NB4 (cell line): ENCODE measurements at regions not wholly inside any gene's neighbourhood (a gene's known extent, or its start where the extent isn't known, plus 50 kb on each side); places are given as distances from the start of the nearest gene placed in this dataset.

Experiments
- CTCF ChIP-seq: IDR thresholded peaks from one replicate; pipeline ENCODE4 v1.5.1; 2012; ENCODE audit warnings: low read depth, low read length
- MYC ChIP-seq: IDR thresholded peaks from 2 replicates; pipeline ENCODE4 v1.6.1; 2011; ENCODE audit warnings: low read depth, low read length
- POLR2A ChIP-seq: IDR thresholded peaks from 2 replicates; pipeline ENCODE4 v1.6.1; 2011; ENCODE audit warnings: mild to moderate bottlenecking; ENCODE audit not compliant: insufficient read length; ENCODE audit errors: extremely low read depth

DNA sequence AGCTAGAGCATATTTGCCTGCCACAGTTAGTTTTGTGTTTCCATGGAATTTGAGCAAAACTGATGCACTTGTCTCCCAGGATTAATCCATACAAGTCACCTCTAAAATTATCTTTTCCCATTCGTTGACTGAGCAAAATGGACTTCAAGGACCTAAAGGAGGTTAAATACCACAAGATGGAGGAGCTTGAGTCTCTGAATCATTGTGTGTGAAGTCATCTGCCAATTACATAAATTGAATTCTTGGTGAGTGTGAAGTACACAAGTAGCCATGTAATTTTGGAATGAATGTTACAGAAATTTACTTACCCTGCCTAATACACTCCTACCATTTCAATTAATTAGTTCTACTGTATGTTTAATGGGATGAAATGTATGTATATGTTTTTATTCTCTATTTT, 501.7 kb upstream of the POT1 start:
- no peak for TF ChIP-seq CTCF
- TF ChIP-seq POLR2A, result no peak
- no peak for TF ChIP-seq MYC
